ENCODE measurements at regions not wholly inside any gene's neighbourhood (a gene's known extent, or its start where the extent isn't known, plus 50 kb on each side); places are given as distances from the start of the nearest gene placed in this dataset.

DNA sequence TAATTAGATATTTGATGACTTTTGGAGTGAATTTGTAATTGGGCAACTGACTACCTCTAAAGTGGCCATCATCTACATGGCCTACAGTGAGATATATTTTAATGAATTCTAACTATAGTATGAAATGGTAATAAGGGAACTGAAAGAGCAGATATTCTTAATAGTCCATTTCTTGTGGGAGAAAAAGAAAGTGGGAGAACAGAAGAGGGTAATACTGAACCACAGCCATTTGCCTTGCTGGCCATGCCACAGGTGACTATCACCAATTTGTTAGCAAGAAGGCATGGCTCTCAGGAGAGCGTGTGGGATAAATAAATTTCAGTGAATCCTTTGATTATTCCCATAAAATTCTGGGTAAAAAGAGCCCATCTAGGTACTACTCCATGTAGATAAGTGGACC is 1074.0 kb upstream of the MAP3K7 start:
- H3K4me1 ChIP-seq, result no peaks in the 10 kb centered on the region
- no peak for DNase-seq
- H3K4me3 ChIP-seq, result no peak overlapping the region
- H3K36me3 ChIP-seq, result no peaks in the 10 kb centered on the region
- ATAC-seq, result no peak
- TF ChIP-seq, protein P1, sequence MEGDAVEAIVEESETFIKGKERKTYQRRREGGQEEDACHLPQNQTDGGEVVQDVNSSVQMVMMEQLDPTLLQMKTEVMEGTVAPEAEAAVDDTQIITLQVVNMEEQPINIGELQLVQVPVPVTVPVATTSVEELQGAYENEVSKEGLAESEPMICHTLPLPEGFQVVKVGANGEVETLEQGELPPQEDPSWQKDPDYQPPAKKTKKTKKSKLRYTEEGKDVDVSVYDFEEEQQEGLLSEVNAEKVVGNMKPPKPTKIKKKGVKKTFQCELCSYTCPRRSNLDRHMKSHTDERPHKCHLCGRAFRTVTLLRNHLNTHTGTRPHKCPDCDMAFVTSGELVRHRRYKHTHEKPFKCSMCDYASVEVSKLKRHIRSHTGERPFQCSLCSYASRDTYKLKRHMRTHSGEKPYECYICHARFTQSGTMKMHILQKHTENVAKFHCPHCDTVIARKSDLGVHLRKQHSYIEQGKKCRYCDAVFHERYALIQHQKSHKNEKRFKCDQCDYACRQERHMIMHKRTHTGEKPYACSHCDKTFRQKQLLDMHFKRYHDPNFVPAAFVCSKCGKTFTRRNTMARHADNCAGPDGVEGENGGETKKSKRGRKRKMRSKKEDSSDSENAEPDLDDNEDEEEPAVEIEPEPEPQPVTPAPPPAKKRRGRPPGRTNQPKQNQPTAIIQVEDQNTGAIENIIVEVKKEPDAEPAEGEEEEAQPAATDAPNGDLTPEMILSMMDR (IDR thresholded peaks at IDR 0.05), result no peak
- TF ChIP-seq POLR2A (IDR thresholded peaks at IDR 0.05), result no peak
- H3K27me3 ChIP-seq, result no peaks in the 10 kb centered on the region
- intact Hi-C loops (cut with DNase I), result no loop called here
- 58 to 90% (median 81%) methylated on average over 1 of the region's 1 CpG for WGBS, 4 donors
- no peak overlapping the region for H3K27ac ChIP-seq
- no peaks in the 10 kb centered on the region for H3K9me3 ChIP-seq

DNA sequence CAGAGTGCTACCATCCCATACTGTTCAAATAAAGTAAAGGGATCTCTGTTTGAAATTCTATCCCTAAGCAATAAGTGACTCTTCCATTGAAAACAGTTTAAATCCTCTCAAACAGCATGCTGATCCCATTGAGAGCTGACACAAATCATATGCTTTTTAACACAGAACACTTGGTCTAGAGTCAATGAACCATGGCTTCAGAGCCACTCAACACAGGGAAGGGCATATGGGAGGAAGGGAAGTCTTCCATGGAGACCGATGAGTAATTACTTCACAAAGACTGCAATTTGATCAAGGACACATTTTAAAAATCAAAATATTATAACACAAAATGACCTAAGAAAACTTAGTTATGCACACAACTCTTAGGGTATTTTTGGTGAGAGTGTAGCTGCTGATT is 1073.0 kb upstream of the MAP3K7 start:
- no peaks in the 10 kb centered on the region for H3K36me3 ChIP-seq
- no peak overlapping the region for H3K27ac ChIP-seq
- no peak overlapping the region for H3K4me3 ChIP-seq
- no peaks in the 10 kb centered on the region for H3K4me1 ChIP-seq
- DNase-seq, result no peak
- no peak for ATAC-seq
- TF ChIP-seq POLR2A (IDR thresholded peaks at IDR 0.05), result no peak
- TF ChIP-seq, protein P1 (IDR thresholded peaks at IDR 0.05), result no peak
- intact Hi-C loops (cut with DNase I), result no loop called here
- H3K9me3 ChIP-seq, result no peaks in the 10 kb centered on the region
- WGBS, 4 donors, result 88 to 97% (median 91%) methylated on average over 1 of the region's 1 CpG
- no peaks in the 10 kb centered on the region for H3K27me3 ChIP-seq

DNA sequence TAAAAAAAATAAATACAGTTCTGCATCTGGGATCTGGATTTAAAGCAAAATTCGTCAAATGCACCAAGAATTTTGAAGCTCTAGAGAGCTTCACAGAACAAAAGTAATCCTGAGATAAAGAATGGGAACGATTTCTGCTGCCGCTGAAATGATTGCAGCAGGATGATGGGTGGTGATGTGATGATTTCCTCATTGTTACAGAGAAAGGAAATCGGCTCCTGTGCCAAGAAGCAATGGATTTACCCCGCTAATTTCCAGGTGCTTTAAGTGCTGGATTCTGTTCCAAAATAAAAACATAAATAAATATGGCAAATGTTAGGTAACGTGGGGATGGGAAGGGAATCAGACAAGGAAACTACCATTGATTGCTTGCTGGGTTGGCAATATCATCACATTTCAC is 1067.9 kb upstream of the MAP3K7 start:
- Histone ChIP-seq H3K4me3 (peak overlapping the region in 1 of 12 donors; percentile 2), H3K27me3 (no peaks in the 10 kb centered on the region), H3K36me3 (no peaks in the 10 kb centered on the region), H3K4me1 (peaks cover 0 to 7% (median 0%) of the 10 kb centered on the region in 12 donors), H3K9me3 (no peaks in the 10 kb centered on the region), H3K27ac (no peak overlapping the region)
- no peak for ATAC-seq
- 17 to 27% (median 21%) methylated on average over 6 of the region's 6 CpGs for whole genome bisulfite sequencing, 4 donors
- TF ChIP-seq, protein P1 (IDR thresholded peaks at IDR 0.05), result no peak
- TF ChIP-seq POLR2A (IDR thresholded peaks at IDR 0.05), result no peak
- no peak for DNase-seq
- intact Hi-C loops (cut with DNase I), result no loop called here

DNA sequence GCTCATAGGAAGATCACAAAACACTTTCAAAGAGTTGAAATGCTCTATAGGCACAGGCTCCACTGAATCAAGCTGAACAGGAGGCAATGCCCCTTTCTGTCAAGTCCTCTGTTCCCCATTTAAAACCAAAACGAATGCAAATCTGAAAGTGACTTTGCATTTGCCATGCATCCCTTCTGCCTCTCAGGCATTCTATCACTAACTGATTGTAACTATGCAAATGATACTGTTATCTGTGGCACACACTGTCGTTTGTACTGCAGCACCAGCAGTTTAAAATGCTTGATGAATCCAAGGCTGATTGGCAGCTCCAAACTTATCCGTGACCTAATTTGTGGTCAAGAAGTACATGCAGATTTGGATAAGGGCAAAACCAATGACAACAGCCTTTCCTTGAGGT is 1067.5 kb upstream of the MAP3K7 start:
- peaks cover 0 to 7% (median 0%) of the 10 kb centered on the region in 12 donors for H3K4me1 ChIP-seq
- no peaks in the 10 kb centered on the region for H3K9me3 ChIP-seq
- TF ChIP-seq POLR2A (IDR thresholded peaks at IDR 0.05), result no peak
- TF ChIP-seq, protein P1 (IDR thresholded peaks at IDR 0.05), result no peak
- H3K27ac ChIP-seq, result no peak overlapping the region
- 7 to 13% (median 8%) methylated on average over 3 of the region's 3 CpGs for WGBS, 4 donors
- peak overlapping the region in 1 of 12 donors; percentile 2 for H3K4me3 ChIP-seq
- DNase-seq (no peak), ATAC-seq (no peak)
- intact Hi-C loops (cut with DNase I), result no loop called here
- H3K36me3 ChIP-seq, result no peaks in the 10 kb centered on the region
- H3K27me3 ChIP-seq, result no peaks in the 10 kb centered on the region
